OCI-LY1 (cell line): ENCODE measurements at regions not wholly inside any gene's neighbourhood (a gene's known extent, or its start where the extent isn't known, plus 50 kb on each side); places are given as distances from the start of the nearest gene placed in this dataset.

Source experiments
- H2AFZ ChIP-seq: fragments of 200-600 bp; sonication (generic), shearing (Covaris generic); 2 replicates; pipeline ENCODE4 v1.6.0; 2014; ENCODE audit warnings: antibody characterized with exemption, mild to moderate bottlenecking, low read length
- H3F3A ChIP-seq: fragments of 200-600 bp; sonication (generic), shearing (Covaris generic); 2 replicates; pipeline ENCODE4 v1.6.0; 2014; ENCODE audit warnings: mild to moderate bottlenecking, antibody characterized with exemption, low read length, moderate library complexity; ENCODE audit not compliant: insufficient read depth
- H3K27ac ChIP-seq: fragments of 200-600 bp; sonication (generic); 2 replicates; pipeline ENCODE4 v1.5.1; 2014; ENCODE audit warnings: low read length, mixed run types, mild to moderate bottlenecking, low read depth; ENCODE audit not compliant: poor library complexity, severe bottlenecking
- H3K27me3 ChIP-seq: fragments of 200-600 bp; sonication (generic); 2 replicates; pipeline ENCODE4 v1.6.0; 2014; ENCODE audit warnings: antibody characterized with exemption, mild to moderate bottlenecking, low read length, moderate library complexity; ENCODE audit not compliant: insufficient read depth
- H3K36me3 ChIP-seq: fragments of 200-600 bp; sonication (generic); 2 replicates; pipeline ENCODE4 v1.6.1; 2014; ENCODE audit warnings: mild to moderate bottlenecking, antibody characterized with exemption, low read length, moderate library complexity, mixed read lengths; ENCODE audit not compliant: insufficient read depth
- H3K4me1 ChIP-seq: fragments of 200-600 bp; sonication (generic); 2 replicates; pipeline ENCODE4 v1.5.1; 2014; ENCODE audit warnings: mild to moderate bottlenecking, low read length, moderate library complexity; ENCODE audit not compliant: insufficient read depth, severe bottlenecking
- H3K4me2 ChIP-seq: fragments of 200-600 bp; sonication (generic), shearing (Covaris generic); 2 replicates; pipeline ENCODE4 v1.6.1; 2014; ENCODE audit warnings: low read length
- H3K4me3 ChIP-seq: fragments of 200-600 bp; sonication (generic); 2 replicates; pipeline ENCODE4 v1.5.1; 2014; ENCODE audit warnings: low read length, low read depth, mild to moderate bottlenecking, mixed read lengths; ENCODE audit not compliant: poor library complexity, severe bottlenecking
- H3K79me2 ChIP-seq: fragments of 200-600 bp; shearing (Covaris generic); 2 replicates; pipeline ENCODE4 v1.6.1; 2016; ENCODE audit warnings: mixed run types, low read length, mixed read lengths; ENCODE audit not compliant: insufficient read depth
- H3K9ac ChIP-seq: fragments of 200-600 bp; sonication (generic), shearing (Covaris generic); 2 replicates; pipeline ENCODE4 v1.6.1; 2014; ENCODE audit warnings: mild to moderate bottlenecking, low read length, mixed read lengths
- H3K9me2 ChIP-seq: fragments of 200-600 bp; sonication (generic), shearing (Covaris generic); 2 replicates; pipeline ENCODE4 v1.6.1; 2014; ENCODE audit warnings: low read depth, mild to moderate bottlenecking, low read length, mixed read lengths
- H3K9me3 ChIP-seq: fragments of 200-600 bp; shearing (Covaris generic); 2 replicates; pipeline ENCODE4 v1.6.1; 2014; ENCODE audit warnings: low read length, mixed read lengths
- H4K20me1 ChIP-seq: fragments of 200-600 bp; sonication (generic), shearing (Covaris generic); 2 replicates; pipeline ENCODE4 v1.6.0; 2016; ENCODE audit warnings: mild to moderate bottlenecking, low read length; ENCODE audit not compliant: insufficient read depth
- EZH2 ChIP-seq: fragments of 200-600 bp; sonication (generic), shearing (Covaris generic); IDR thresholded peaks from 2 replicates; pipeline ENCODE4 v1.8.0; 2017; ENCODE audit warnings: borderline replicate concordance, mixed run types, mild to moderate bottlenecking, antibody characterized with exemption, low read length, moderate library complexity, mixed read lengths
- TF ChIP-seq, protein P1 (sequence below): fragments of 200-600 bp; sonication (generic), shearing (Covaris generic); IDR thresholded peaks from 2 replicates; pipeline ENCODE4 v1.5.1; 2017; ENCODE audit warnings: mild to moderate bottlenecking, antibody characterized with exemption, low read length, moderate library complexity, mixed read lengths

DNA sequence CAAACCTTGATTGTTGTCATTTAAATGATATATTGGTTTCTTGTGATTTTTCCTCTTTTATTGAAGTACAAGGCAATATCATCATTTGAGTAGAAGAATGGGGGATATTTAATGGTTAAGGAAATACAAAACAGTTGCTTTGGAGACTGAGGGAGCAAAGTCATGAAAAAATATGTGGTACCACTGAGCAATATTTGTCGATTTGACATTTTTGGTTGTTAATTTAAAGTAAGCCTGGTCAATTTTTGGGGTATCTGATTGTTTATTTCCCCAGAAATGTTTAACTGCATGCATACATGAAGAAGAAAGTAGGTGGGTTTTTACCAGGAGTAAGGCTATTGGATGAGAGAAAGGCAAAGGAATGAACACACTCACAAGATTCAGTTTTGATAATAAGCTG, 556.2 kb downstream of the TRAM1L1 start:
- H3K9ac ChIP-seq, result no peak overlapping the region
- H3K79me2 ChIP-seq, result no peaks in the 10 kb centered on the region
- H3K4me1 ChIP-seq, result no peaks in the 10 kb centered on the region
- H3K36me3 ChIP-seq, result no peaks in the 10 kb centered on the region
- no peaks in the 10 kb centered on the region for H4K20me1 ChIP-seq
- H3K4me2 ChIP-seq, result no peak overlapping the region
- no peak overlapping the region for H3K27ac ChIP-seq
- TF ChIP-seq EZH2, result no peak
- no peaks in the 10 kb centered on the region for H3K9me3 ChIP-seq
- H3K27me3 ChIP-seq, result no peaks in the 10 kb centered on the region
- no peak overlapping the region for H3K4me3 ChIP-seq
- H2AFZ ChIP-seq, result no peak overlapping the region
- no peaks in the 10 kb centered on the region for H3F3A ChIP-seq
- no peaks in the 10 kb centered on the region for H3K9me2 ChIP-seq

DNA sequence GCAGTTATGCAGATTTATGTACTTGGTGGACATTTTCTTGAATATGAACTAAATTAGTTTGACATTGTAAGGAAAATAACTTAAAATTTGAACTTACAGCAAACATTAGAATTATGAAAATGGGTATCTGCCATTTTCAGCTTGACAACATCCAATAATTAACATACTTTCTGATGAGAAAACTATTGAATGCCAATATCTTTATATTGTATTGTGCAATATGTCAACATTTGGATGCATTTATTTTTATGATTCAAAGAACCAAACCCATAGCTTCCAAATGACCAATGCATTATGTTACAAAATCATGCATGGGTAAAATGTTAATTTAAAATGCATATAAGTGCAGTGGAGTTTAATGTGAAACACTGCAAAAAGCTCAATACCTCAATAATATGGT, 562.5 kb downstream of the TRAM1L1 start:
- no peaks in the 10 kb centered on the region for H4K20me1 ChIP-seq
- no peaks in the 10 kb centered on the region for H3K4me1 ChIP-seq
- H2AFZ ChIP-seq, result no peak overlapping the region
- H3K36me3 ChIP-seq, result no peaks in the 10 kb centered on the region
- TF ChIP-seq, protein P1, sequence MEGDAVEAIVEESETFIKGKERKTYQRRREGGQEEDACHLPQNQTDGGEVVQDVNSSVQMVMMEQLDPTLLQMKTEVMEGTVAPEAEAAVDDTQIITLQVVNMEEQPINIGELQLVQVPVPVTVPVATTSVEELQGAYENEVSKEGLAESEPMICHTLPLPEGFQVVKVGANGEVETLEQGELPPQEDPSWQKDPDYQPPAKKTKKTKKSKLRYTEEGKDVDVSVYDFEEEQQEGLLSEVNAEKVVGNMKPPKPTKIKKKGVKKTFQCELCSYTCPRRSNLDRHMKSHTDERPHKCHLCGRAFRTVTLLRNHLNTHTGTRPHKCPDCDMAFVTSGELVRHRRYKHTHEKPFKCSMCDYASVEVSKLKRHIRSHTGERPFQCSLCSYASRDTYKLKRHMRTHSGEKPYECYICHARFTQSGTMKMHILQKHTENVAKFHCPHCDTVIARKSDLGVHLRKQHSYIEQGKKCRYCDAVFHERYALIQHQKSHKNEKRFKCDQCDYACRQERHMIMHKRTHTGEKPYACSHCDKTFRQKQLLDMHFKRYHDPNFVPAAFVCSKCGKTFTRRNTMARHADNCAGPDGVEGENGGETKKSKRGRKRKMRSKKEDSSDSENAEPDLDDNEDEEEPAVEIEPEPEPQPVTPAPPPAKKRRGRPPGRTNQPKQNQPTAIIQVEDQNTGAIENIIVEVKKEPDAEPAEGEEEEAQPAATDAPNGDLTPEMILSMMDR, result no peak
- TF ChIP-seq EZH2, result no peak
- no peak overlapping the region for H3K4me2 ChIP-seq
- no peak overlapping the region for H3K9ac ChIP-seq
- H3F3A ChIP-seq, result no peaks in the 10 kb centered on the region
- no peak overlapping the region for H3K27ac ChIP-seq
- H3K9me2 ChIP-seq, result no peaks in the 10 kb centered on the region
- H3K9me3 ChIP-seq, result no peaks in the 10 kb centered on the region
- H3K79me2 ChIP-seq, result no peaks in the 10 kb centered on the region
- no peak overlapping the region for H3K4me3 ChIP-seq
- no peaks in the 10 kb centered on the region for H3K27me3 ChIP-seq

DNA sequence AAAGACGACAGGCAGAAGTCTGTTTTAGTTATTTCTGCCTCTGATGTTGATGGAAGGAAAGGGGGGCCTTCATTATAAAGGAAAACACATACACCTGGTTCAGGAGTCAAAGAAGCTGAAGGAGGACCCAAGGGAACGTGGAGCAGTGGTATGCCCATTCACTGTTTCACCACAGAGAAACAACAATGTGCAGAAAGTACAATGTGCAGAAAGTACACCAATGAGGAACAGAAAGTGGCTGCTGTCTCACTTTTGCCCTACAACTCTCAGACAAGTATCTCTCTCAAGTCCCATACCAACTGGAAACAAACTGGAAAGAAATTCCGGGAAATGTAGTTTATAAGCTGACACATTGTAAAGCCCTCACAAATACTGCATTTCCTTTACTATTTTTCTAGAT, 564.5 kb downstream of the TRAM1L1 start:
- Histone ChIP-seq H3K4me2 (no peak overlapping the region), H3K27ac (no peak overlapping the region), H3K9me2 (no peaks in the 10 kb centered on the region), H3K79me2 (no peaks in the 10 kb centered on the region), H3K9ac (no peak overlapping the region), H3K36me3 (no peaks in the 10 kb centered on the region), H4K20me1 (no peaks in the 10 kb centered on the region), H3K4me3 (no peak overlapping the region), H3K27me3 (no peaks in the 10 kb centered on the region), H3F3A (no peaks in the 10 kb centered on the region), H3K9me3 (no peaks in the 10 kb centered on the region), H2AFZ (no peak overlapping the region), H3K4me1 (no peaks in the 10 kb centered on the region)
- TF ChIP-seq EZH2, result no peak
- TF ChIP-seq, protein P1, result no peak

DNA sequence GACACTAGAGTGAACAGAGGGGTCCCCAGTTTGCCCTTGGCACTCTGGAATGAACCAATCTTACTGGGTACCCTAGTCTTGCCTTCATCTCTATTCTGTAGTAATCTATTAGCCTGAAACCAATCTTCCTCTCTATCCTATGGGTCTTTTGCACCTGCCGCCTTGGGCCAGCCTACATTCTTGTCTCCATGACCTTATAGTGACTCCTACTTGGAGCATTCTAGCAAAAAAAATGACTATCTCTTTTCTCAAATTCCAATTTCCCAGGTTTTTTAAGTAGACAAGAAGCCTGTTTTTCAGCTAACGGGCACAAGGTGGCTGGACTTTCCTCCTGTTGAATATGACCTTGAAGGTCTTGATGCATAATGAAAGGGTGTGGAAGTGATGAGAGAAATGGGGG, 568.7 kb downstream of the TRAM1L1 start:
- H3K4me2 ChIP-seq, result no peak overlapping the region
- no peak overlapping the region for H3K9ac ChIP-seq
- no peak overlapping the region for H3K4me3 ChIP-seq
- H4K20me1 ChIP-seq, result no peaks in the 10 kb centered on the region
- no peak for TF ChIP-seq EZH2
- TF ChIP-seq, protein P1, result no peak
- no peaks in the 10 kb centered on the region for H3K9me3 ChIP-seq
- no peak overlapping the region for H2AFZ ChIP-seq
- no peaks in the 10 kb centered on the region for H3K27me3 ChIP-seq
- H3K36me3 ChIP-seq, result no peaks in the 10 kb centered on the region
- no peaks in the 10 kb centered on the region for H3K9me2 ChIP-seq
- H3K4me1 ChIP-seq, result no peaks in the 10 kb centered on the region
- no peaks in the 10 kb centered on the region for H3F3A ChIP-seq
- H3K79me2 ChIP-seq, result no peaks in the 10 kb centered on the region
- H3K27ac ChIP-seq, result no peak overlapping the region
